GM21390 (cell line): ENCODE measurements at regions not wholly inside any gene's neighbourhood (a gene's known extent, or its start where the extent isn't known, plus 50 kb on each side); places are given as distances from the start of the nearest gene placed in this dataset.

Source experiments
- ATAC-seq: cut with Tn5 transposase; IDR thresholded peaks from one replicate; pipeline ENCODE4 v1.9.1; 2021; ENCODE audit not compliant: unreplicated experiment

GRCh38 chr4:100739426-100739825, 221.6 kb upstream of the EMCN start:
- no peak for ATAC-seq

- peak; percentile 56 for ATAC-seq
Observed at GRCh38 chr4:100738196-100739165, 220.7 kb upstream of the EMCN start.

- ATAC-seq, result no peak
Observed at GRCh38 chr4:100736641-100737451, 219.0 kb upstream of the EMCN start.

- no peak for ATAC-seq
Observed at GRCh38 chr4:100728861-100729260, 211.0 kb upstream of the EMCN start.

GRCh38 chr4:100722866-100723459, 205.1 kb upstream of the EMCN start:
- ATAC-seq, result peak; percentile 90

- no peak for ATAC-seq
Observed at GRCh38 chr4:100722133-100722532, 204.3 kb upstream of the EMCN start.

- no peak for ATAC-seq
Observed at GRCh38 chr4:100721490-100721889, 203.7 kb upstream of the EMCN start.

- ATAC-seq, result no peak
Observed at GRCh38 chr4:100721077-100721476, 203.3 kb upstream of the EMCN start.

GRCh38 chr4:100716416-100716815, 198.6 kb upstream of the EMCN start:
- ATAC-seq, result no peak

- ATAC-seq, result no peak
Observed at GRCh38 chr4:100708776-100709175, 191.0 kb upstream of the EMCN start.

GRCh38 chr4:100707786-100708185, 190.0 kb upstream of the EMCN start:
- no peak for ATAC-seq

- ATAC-seq, result no peak
Observed at GRCh38 chr4:100696531-100696930, 178.7 kb upstream of the EMCN start.

GRCh38 chr4:100695871-100696270, 178.0 kb upstream of the EMCN start:
- no peak for ATAC-seq

- no peak for ATAC-seq
Observed at GRCh38 chr4:100695039-100695654, 177.3 kb upstream of the EMCN start.

GRCh38 chr4:100694467-100694866, 176.6 kb upstream of the EMCN start:
- no peak for ATAC-seq

GRCh38 chr4:100690812-100691211, 173.0 kb upstream of the EMCN start:
- ATAC-seq, result no peak

- no peak for ATAC-seq
Observed at GRCh38 chr4:100688368-100688767, 170.5 kb upstream of the EMCN start.

GRCh38 chr4:100682477-100683218, 164.8 kb upstream of the EMCN start:
- no peak for ATAC-seq

- ATAC-seq, result no peak
Observed at GRCh38 chr4:100681289-100681688, 163.5 kb upstream of the EMCN start.

GRCh38 chr4:100679926-100680325, 162.1 kb upstream of the EMCN start:
- no peak for ATAC-seq
